ACHN (cell line): ENCODE measurements at regions not wholly inside any gene's neighbourhood (a gene's known extent, or its start where the extent isn't known, plus 50 kb on each side); places are given as distances from the start of the nearest gene placed in this dataset.

Source experiments
- DNase-seq: peaks from one replicate; pipeline ENCODE4 v3.0.0-alpha.2; 2015
- in situ Hi-C: cut with HindIII; loops from 2 replicates; pipeline ENCODE4 v1.10.0; 2017; ENCODE audit warnings: low sequenced_read_pairs, low pct_ligation_motif_present, low pct_unique_long_range_greater_than_20kb

DNA sequence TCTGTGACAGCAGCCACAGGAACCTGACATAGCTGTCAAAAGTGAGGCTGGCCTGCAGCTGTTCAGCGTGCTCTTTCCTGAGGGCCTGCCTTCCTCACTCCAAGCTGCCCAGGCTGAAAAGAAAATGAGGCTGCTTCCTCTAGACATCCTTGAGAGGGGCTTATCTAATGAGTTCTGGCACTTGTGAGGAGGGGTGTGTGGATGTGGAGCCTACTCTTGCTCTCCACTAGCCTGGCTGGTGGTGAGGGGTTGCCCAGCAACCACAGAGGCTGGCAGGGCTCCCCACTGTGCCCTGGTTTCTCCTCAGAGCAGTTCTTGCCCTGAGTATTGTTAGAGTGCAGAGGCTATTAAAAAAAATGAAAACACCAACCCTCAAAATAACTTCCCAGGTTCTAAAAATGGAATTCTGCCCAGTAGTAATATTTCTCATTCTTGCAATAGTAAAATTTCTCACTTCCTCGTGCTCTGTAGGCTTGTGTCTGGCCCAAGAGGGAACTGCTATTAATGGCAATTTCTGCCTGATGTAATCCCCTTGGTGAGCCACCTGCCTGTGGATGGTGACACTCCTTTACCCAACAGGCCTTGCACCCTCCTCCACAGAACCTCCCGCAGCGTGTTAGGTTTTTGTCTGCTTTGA is 52.6 kb upstream of the EPS8L3 start:
- DNase-seq = no peak
- in situ Hi-C loops = no loop called here

DNA sequence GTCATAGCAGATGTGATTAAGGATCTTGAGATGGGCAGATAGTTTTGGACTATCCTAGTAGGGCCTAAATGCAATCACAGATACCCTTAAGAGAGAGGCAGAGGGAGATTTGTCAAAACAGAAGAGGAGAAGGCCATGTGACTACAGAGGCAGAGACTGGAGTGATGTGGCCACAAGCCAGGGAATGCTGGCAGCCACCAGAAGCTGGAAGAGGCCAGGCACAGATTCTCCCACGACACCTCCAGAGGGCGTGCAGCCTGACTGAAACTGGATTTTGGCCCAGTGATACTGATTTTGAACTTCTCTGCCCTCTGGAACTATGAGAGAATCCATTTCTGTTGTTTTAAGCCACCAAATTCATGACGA is 52.1 kb upstream of the EPS8L3 start:
- in situ Hi-C loops = no loop called here

DNA sequence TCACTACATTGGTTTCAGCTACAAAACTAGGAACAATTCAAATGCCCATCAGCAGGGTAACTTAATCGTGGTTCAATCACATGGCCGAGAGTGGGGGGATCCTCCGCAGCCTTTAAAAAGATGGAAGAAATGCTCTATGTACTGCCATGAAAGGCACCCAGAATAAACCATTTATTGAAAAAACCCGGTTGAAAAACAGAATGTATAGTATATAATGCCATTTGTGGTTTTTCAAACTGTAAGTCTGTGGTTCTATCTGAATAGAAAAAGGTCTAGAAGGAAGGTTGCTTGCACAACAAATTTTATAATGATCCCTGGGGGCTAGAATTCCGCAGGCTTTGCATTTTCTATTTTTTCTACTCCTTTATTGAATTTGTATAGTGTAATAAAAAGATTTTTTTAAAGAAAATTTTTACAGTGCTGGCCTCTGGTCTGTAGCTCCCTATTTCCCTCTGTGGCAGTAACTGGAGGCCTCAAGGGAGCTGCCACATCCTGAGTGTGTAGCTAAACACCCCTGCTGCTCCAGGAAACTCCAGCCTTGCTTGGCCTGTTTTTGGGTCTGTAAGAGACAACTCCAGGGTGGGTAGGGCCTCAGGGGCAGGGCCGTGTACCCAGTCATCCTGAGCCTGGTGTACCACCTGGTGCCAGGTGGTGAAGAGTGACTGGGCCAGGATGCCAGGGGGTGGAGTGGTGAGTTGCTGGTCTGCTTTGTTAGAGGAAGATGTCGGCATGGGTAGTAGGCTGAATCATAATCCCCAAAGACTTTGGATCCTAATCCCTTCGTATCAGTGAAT is 51.5 kb upstream of the EPS8L3 start:
- no peak for DNase-seq
- in situ Hi-C loops = no loop called here

More for the DNA sequence above, 52.1 kb upstream of the EPS8L3 start:
- no peak for DNase-seq

DNA sequence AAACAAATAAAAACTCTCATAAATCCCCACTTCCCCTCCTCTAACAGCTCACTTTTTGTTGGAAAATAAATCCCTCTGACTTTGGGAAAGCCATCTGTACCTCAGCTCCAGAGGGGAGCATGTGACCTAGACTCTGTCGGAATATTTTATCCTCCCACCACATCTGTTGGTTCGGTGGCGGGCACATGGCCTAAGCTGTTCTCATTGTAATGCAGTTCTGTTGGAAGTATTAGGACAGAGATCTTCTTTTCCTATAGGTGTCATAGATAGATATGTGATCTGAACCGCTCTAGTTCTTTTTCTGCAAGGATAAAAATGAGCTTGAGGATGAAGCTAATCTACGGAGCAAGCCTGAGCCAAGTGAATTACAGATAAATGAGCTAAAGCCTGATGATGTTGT is 50.5 kb upstream of the EPS8L3 start:
- in situ Hi-C loops = no loop called here
- DNase-seq = no peak
